K562 (cell line): ENCODE measurements at regions not wholly inside any gene's neighbourhood (a gene's known extent, or its start where the extent isn't known, plus 50 kb on each side); places are given as distances from the start of the nearest gene placed in this dataset.

ENCODE experiments used
- ATAC-seq: fragments of 200-7000 bp; cut with Tn5 transposase; 3 replicates; pipeline ENCODE4 v1.9.1; 2020; ENCODE audit warnings: moderate library complexity
- BruUV-seq: library from RNA; stranded (reverse); fragments of 400-500 nt; replicated peaks from 2 replicates; lab custom pipeline; 2021; lab: Mats Ljungman, UMichigan
- CTCF ChIA-PET: fragments of 300-600 bp; formaldehyde crosslinking; extraction: SDS; loops from one replicate; lab custom pipeline; 2021; ENCODE audit warnings: low intra/inter-chr PET ratio; lab: Yijun Ruan, JAX
- POLR2A ChIA-PET: fragments of 300-600, 350-650 bp; sonication (Branson Sonifier 250); formaldehyde crosslinking; extraction: SDS; loops from one replicate; lab custom pipeline; 2021; ENCODE audit warnings: antibody characterized with exemption, inconsistent platforms; lab: Yijun Ruan, JAX
- DNase-seq, 4 experiments: peaks; one replicate each; pipeline versions ENCODE4 v3.0.0 to v3.0.0-alpha.2; 2011 to 2018; ENCODE audit warnings: low spot score in 3 of 4, mixed read lengths in 3 of 4; ENCODE audit errors: extremely low read depth in 1 of 4
- FAIRE-seq: peaks from 2 replicates; lab custom pipeline; 2011; peaks lifted over from hg19 to GRCh38; lab: Jason Lieb, UNC
- H2AFZ ChIP-seq: 2 replicates; pipeline ENCODE4 v1.6.0; 2011; ENCODE audit warnings: low read depth, low read length, control low read depth, inconsistent platforms
- H3K27ac ChIP-seq: fragments of 200-600 bp; 3 replicates; pipeline ENCODE4 v1.8.0; 2011; ENCODE audit warnings: low read depth, mild to moderate bottlenecking, control low read depth, inconsistent platforms, low read length, moderate library complexity, mixed read lengths; ENCODE audit errors: extremely low read depth
- H3K27me3 ChIP-seq, 2 experiments: fragments of 300-600 bp in 1 of 2; 2 replicates in 1 of 2; 3 replicates in 1 of 2; pipeline versions ENCODE4 v1.6.0 to v1.8.0; 2011; ENCODE audit warnings: inconsistent platforms in 2 of 2, low read length in 2 of 2, mild to moderate bottlenecking in 1 of 2, mixed read lengths in 1 of 2, moderate library complexity in 1 of 2; ENCODE audit not compliant: control insufficient read depth in 2 of 2, insufficient read depth in 2 of 2
- H3K36me3 ChIP-seq: fragments of 300-600 bp; 3 replicates; pipeline ENCODE4 v1.8.0; 2011; ENCODE audit warnings: mild to moderate bottlenecking, low read length, inconsistent platforms; ENCODE audit not compliant: control insufficient read depth, insufficient read depth
- H3K4me1 ChIP-seq, 2 experiments: fragments of 200-600 bp in 1 of 2; replicated peaks in 1 of 2; 2 replicates in 1 of 2; 3 replicates in 1 of 2; pipeline versions ENCODE4 v1.5.1 to v1.8.0; 2011; ENCODE audit warnings: inconsistent platforms in 2 of 2, low read length in 2 of 2, mild to moderate bottlenecking in 1 of 2, mixed read lengths in 1 of 2, moderate library complexity in 1 of 2; ENCODE audit not compliant: control insufficient read depth in 2 of 2, insufficient read depth in 2 of 2
- H3K4me2 ChIP-seq: 2 replicates; pipeline ENCODE4 v1.6.1; 2011; ENCODE audit warnings: low read length, control low read depth, inconsistent platforms, mixed read lengths; ENCODE audit not compliant: insufficient read depth
- H3K4me3 ChIP-seq: fragments of 200-600 bp; sonication (generic), shearing (Covaris generic); 2 replicates; pipeline ENCODE4 v1.5.1; 2016; ENCODE audit warnings: control low read depth, inconsistent platforms
- H3K79me2 ChIP-seq: fragments of 200-600 bp; 3 replicates; pipeline ENCODE4 v1.8.0; 2011; ENCODE audit warnings: low read length, inconsistent platforms; ENCODE audit not compliant: control insufficient read depth, insufficient read depth
- H3K9ac ChIP-seq, 2 experiments: 2 replicates each; pipeline versions ENCODE4 v1.6.0 to v1.6.1; 2011; ENCODE audit warnings: low read depth in 2 of 2, low read length in 2 of 2, control low read depth in 1 of 2, inconsistent platforms in 1 of 2, mild to moderate bottlenecking in 1 of 2, mixed read lengths in 1 of 2; ENCODE audit not compliant: insufficient read depth in 1 of 2
- H3K9me1 ChIP-seq: one replicate; pipeline ENCODE4 v1.6.0; 2011; ENCODE audit warnings: inconsistent platforms, mild to moderate bottlenecking, low read length, moderate library complexity; ENCODE audit not compliant: control insufficient read depth, insufficient read depth
- H3K9me3 ChIP-seq: replicated peaks from 2 replicates; pipeline ENCODE4 v1.5.1; 2011; ENCODE audit warnings: low read depth, low read length, inconsistent platforms; ENCODE audit not compliant: control insufficient read depth, insufficient read depth
- H4K20me1 ChIP-seq: replicated peaks from 2 replicates; pipeline ENCODE4 v1.6.1; 2011; ENCODE audit warnings: low read length, inconsistent platforms, mixed read lengths; ENCODE audit not compliant: control insufficient read depth, insufficient read depth
- ARHGAP35 ChIP-seq: fragments of 450-650 bp; IDR thresholded peaks from 2 replicates; pipeline ENCODE4 v1.6.1; 2018; ENCODE audit not compliant: partially characterized antibody
- BCL6 ChIP-seq: fragments of 250-450 bp; sonication (Bioruptor Pico); IDR thresholded peaks from 2 replicates; pipeline ENCODE4 v1.4.0; 2020
- CBFA2T2 ChIP-seq: fragments of 450-650 bp; conservative IDR thresholded peaks from 2 replicates; pipeline ENCODE4 v1.6.1; 2017; ENCODE audit warnings: mild to moderate bottlenecking
- ELF2 ChIP-seq: fragments of 250-450 bp; sonication (Bioruptor Pico); IDR thresholded peaks from 2 replicates; pipeline ENCODE4 v1.5.0; 2021; ENCODE audit warnings: mild to moderate bottlenecking
- ETV1 ChIP-seq: fragments of 450-650 bp; conservative IDR thresholded peaks from 2 replicates; pipeline ENCODE4 v1.6.1; 2016; ENCODE audit warnings: missing genetic modification characterization, control low read depth, low read depth, missing compliant biosample characterization
- GATAD2A ChIP-seq: fragments of 450-650 bp; IDR thresholded peaks from 2 replicates; pipeline ENCODE4 v1.6.1; 2017
- GATAD2B ChIP-seq: fragments of 450-650 bp; IDR thresholded peaks from 2 replicates; pipeline ENCODE4 v1.6.1; 2017; ENCODE audit warnings: mild to moderate bottlenecking, borderline replicate concordance
- HSF4 ChIP-seq: fragments of 250-450 bp; sonication (Bioruptor Pico); IDR thresholded peaks from 2 replicates; pipeline ENCODE4 v2.1.2; 2022; ENCODE audit warnings: mild to moderate bottlenecking, moderate library complexity, borderline replicate concordance
- MCM5 ChIP-seq: fragments of 450-650 bp; IDR thresholded peaks from 2 replicates; pipeline ENCODE4 v1.6.1; 2016; ENCODE audit warnings: low read depth
- MITF ChIP-seq: IDR thresholded peaks from 2 replicates; pipeline ENCODE4 v1.6.1; 2014; ENCODE audit warnings: antibody characterized with exemption
- PURB ChIP-seq: sonication (generic); formaldehyde crosslinking; IDR thresholded peaks from 2 replicates; pipeline ENCODE4 v1.9.0; 2021; ENCODE audit warnings: low read depth, mild to moderate bottlenecking, missing genetic modification reagents
- RBM17 ChIP-seq: fragments of 200-400 bp; formaldehyde crosslinking; IDR thresholded peaks from 2 replicates; pipeline ENCODE4 v1.6.1; 2017; ENCODE audit warnings: low read depth, mild to moderate bottlenecking, low read length, borderline replicate concordance
- SP1 ChIP-seq: sonication (generic); formaldehyde crosslinking; IDR thresholded peaks from 2 replicates; pipeline ENCODE4 v1.8.1; 2022; ENCODE audit warnings: mild to moderate bottlenecking, missing genetic modification reagents
- TAF7 ChIP-seq: fragments of 450-650 bp; IDR thresholded peaks from 2 replicates; pipeline ENCODE4 v1.6.1; 2016; ENCODE audit warnings: missing genetic modification characterization, missing compliant biosample characterization
- TEAD4 ChIP-seq, 2 experiments: sonication (generic) in 1 of 2; formaldehyde crosslinking in 1 of 2; IDR thresholded peaks; 2 replicates each; pipeline versions ENCODE4 v1.6.1 to v1.8.0; 2012 to 2022; ENCODE audit warnings: borderline replicate concordance in 1 of 2, inconsistent platforms in 1 of 2, low read length in 1 of 2, mild to moderate bottlenecking in 1 of 2, missing genetic modification reagents in 1 of 2
- U2AF1 ChIP-seq: fragments of 200-400 bp; formaldehyde crosslinking; optimal IDR thresholded peaks from 2 replicates; pipeline ENCODE3; 2017; ENCODE audit warnings: mild to moderate bottlenecking, low read depth, low read length, moderate library complexity
- U2AF2 ChIP-seq: fragments of 200-400 bp; formaldehyde crosslinking; optimal IDR thresholded peaks from 2 replicates; pipeline ENCODE3; 2017; ENCODE audit warnings: low read depth, mild to moderate bottlenecking, low read length
- ZBED1 ChIP-seq: IDR thresholded peaks from 2 replicates; pipeline ENCODE4 v1.6.1; 2014
- ZBTB9 ChIP-seq: fragments of 450-650 bp; formaldehyde crosslinking; IDR thresholded peaks from 2 replicates; pipeline ENCODE4 v1.4.0; 2020; ENCODE audit warnings: mild to moderate bottlenecking, moderate library complexity
- ZC3H11A ChIP-seq: IDR thresholded peaks from 2 replicates; pipeline ENCODE4 v1.6.1; 2012; ENCODE audit warnings: low read depth, low read length, improper control_type of control experiment
- ZFPM2 ChIP-seq: fragments of 250-450 bp; sonication (Bioruptor Pico); IDR thresholded peaks from 2 replicates; pipeline ENCODE4 v1.5.1; 2022; ENCODE audit warnings: mild to moderate bottlenecking
- ZNF174 ChIP-seq: fragments of 250-450 bp; sonication (Bioruptor Pico); IDR thresholded peaks from 2 replicates; pipeline ENCODE4 v1.4.0; 2020; ENCODE audit warnings: mild to moderate bottlenecking
- ZNF764 ChIP-seq: fragments of 250-450 bp; sonication (Bioruptor Pico); IDR thresholded peaks from 2 replicates; pipeline ENCODE4 v1.4.0; 2020; ENCODE audit warnings: low read depth, mild to moderate bottlenecking, moderate library complexity
- WGBS: fragments of 100-300 bp; shearing (Covaris generic); methylation state at CpG from one replicate; pipeline ENCODE4 v1.1.6; 2016; ENCODE audit warnings: low coverage, mixed read lengths; ENCODE audit not compliant: insufficient coverage; ENCODE audit errors: missing lambda C conversion rate; 5-methylcytosine and 5-hydroxymethylcytosine counted together
- in situ Hi-C: fragments of 300-500 bp; cut with MboI; formaldehyde crosslinking; loops from 4 replicates; pipeline ENCODE4 v1.15.0; 2018; ENCODE audit warnings: inconsistent platforms, mixed read lengths
- intact Hi-C: fragments of 100-400 bp; cut with micrococcal nuclease; formaldehyde crosslinking; loops from 2 replicates; pipeline ENCODE4 v1.14.2; 2022

GRCh38 chr2:21602789-21603188 is 479.0 kb downstream of the TDRD15 start (continued):
- TF ChIP-seq U2AF2 (no peak), ARHGAP35 (no peak), ZNF174 (no peak), TEAD4 (IDR thresholded peaks at IDR 0.05; ENCODE audit: low read length) (no peak), TEAD4 (CRISPR knock-in tag; IDR thresholded peaks at IDR 0.05; ENCODE audit: borderline replicate concordance) (no peak), ZC3H11A (no peak), MITF (no peak)

- CTCF ChIA-PET, result no interaction called here
- ATAC-seq (no peak), FAIRE-seq (no peak), DNase-seq (no peak)
- in situ Hi-C loops (no loop called here), intact Hi-C loops (no loop called here)
- Histone ChIP-seq H2AFZ (no peak overlapping the region), H3K79me2 (no peaks in the 10 kb centered on the region), H4K20me1 (no peaks in the 10 kb centered on the region), H3K9ac (no peak overlapping the region), H3K9me1 (no peaks in the 10 kb centered on the region), H3K4me3 (no peak overlapping the region), H3K4me2 (no peak overlapping the region), H3K9me3 (no peaks in the 10 kb centered on the region), H3K36me3 (no peaks in the 10 kb centered on the region), H3K27ac (no peak overlapping the region), H3K4me1 (no peaks in the 10 kb centered on the region), H3K27me3 (no peaks in the 10 kb centered on the region)
- POLR2A ChIA-PET, result no interaction called here
- 4% methylated on average over 6 of the region's 6 CpGs for WGBS
- TF ChIP-seq ELF2 (CRISPR knock-in tag), result no peak
- TF ChIP-seq GATAD2B, result no peak
- TF ChIP-seq RBM17, result no peak
- TF ChIP-seq SP1 (CRISPR knock-in tag), result no peak
- TF ChIP-seq CBFA2T2, result no peak
- no peak for TF ChIP-seq GATAD2A
- no peak for TF ChIP-seq U2AF1
- no peak for TF ChIP-seq ZBTB9 (CRISPR knock-in tag)
- TF ChIP-seq ETV1 (tag), result no peak
- no peak for TF ChIP-seq MCM5
- no peak for TF ChIP-seq HSF4 (CRISPR knock-in tag)
- TF ChIP-seq BCL6 (CRISPR knock-in tag), result no peak
- TF ChIP-seq ZBED1, result no peak
- TF ChIP-seq ZFPM2, result no peak
- TF ChIP-seq PURB, result no peak
- no peak for TF ChIP-seq TAF7 (tag)
- TF ChIP-seq ZNF764 (CRISPR knock-in tag), result no peak
- BruUV-seq, result no TSS peak
These were observed 483.8 kb downstream of the TDRD15 start for GRCh38 chr2:21607572-21607971.
